Stimulated activated CD4-positive, alpha-beta T cell treated with anti-CD3 and anti-CD28 coated beads, TNF-alpha, amount 100 ng/mL, for 48 hours (primary cell): ENCODE measurements at regions not wholly inside any gene's neighbourhood (a gene's known extent, or its start where the extent isn't known, plus 50 kb on each side); places are given as distances from the start of the nearest gene placed in this dataset.
"Not testable (repeated sequence)": the region's sequence is repeated elsewhere in the genome, so short reads cannot be mapped to it uniquely, and the experiment has no call there.

Experiments
- DNase-seq, 3 donors: peaks; one replicate each; pipeline ENCODE4 v3.0.0-alpha.2; 2020; ENCODE audit warnings: low read depth in 3 of 3

DNA sequence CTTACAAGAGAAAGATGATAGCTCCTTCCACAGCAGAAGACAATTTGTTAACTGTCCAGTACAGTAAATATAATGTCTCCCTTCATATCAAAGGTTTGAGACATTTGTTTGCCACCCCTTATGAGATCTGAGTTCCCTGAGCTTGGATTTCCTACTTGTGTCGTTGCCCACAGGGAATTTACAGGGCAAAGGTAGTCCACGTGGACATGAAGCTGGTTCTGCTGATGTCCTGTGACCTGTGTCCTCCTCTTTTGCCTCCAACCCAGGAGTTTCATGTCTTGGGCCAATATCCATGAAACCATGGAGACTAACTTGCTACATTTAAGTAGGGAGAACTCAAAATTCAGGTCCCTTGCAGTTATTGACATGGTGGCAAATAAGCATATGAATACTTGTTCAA lies 172.2 kb upstream of the KCTD7 start:
- not testable (repeated sequence) for DNase-seq

DNA sequence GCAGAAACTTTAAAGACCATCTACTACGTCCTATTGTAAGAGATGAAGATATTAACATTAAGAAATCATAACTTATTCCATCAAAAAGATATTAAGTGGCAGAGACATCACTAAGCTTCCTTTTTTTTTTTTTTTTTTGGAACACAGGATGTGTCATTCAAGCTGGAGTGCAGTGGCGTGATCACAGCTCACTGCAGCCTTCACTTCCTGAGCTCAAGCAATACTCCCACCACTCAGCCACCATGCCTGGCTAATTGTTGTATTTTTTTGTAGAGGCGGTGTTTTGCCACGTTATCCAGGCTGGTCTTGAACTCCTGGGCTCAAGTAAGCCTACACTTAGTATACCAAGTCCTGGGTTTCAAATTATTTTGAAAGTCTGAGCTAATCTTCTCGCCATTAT lies 169.7 kb upstream of the KCTD7 start:
- not testable (repeated sequence) for DNase-seq

DNA sequence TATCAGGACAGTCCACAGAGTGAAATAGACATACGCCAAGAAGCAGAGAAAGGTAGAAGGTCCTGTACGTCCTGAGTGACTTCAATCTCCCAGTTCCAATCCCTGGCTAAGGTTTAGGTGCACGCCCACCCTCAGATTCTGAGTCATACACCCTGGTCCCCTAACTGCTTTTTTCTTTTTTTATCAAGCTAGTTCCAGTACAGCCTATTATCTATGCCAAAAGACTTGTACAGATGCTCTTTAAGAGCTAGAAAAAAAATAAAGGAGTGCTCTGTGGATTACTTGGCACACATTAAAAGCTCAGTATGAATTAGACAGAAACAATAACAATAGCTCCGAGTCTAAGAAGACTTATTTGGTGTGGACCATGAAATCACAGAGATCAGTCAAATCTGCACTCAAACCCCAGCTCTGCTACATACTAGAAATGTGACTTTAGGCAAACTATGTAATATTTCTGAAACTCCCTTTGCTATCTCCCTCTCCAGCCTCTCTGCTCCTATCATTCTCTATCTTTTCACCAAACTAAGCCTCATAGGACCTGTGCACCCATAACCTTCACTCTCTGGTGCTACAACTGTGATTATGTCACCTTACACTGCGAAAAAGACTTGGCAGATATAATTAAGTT lies 168.8 kb upstream of the KCTD7 start:
- DNase-seq = not testable (repeated sequence)

DNA sequence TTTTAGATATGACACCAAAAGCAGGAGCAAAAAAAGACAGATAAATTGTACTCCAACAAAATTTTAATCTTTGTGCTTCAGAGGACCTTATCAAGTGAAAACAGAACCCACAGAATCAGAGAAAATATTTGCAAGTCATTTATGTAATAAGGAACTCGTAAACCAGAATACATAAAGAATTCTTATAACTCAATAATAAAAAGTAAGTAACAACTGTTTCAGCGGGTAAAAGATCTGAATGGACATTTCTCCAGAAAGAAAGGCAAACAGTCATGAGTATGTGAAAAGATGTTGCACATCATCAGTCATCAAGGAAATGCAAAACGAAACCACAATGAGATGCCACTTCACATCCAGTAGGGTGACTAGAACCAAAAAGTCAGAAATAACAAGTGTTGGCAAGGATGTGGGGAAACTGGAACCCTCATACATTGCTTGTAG lies 167.7 kb upstream of the KCTD7 start:
- no peak for DNase-seq

DNA sequence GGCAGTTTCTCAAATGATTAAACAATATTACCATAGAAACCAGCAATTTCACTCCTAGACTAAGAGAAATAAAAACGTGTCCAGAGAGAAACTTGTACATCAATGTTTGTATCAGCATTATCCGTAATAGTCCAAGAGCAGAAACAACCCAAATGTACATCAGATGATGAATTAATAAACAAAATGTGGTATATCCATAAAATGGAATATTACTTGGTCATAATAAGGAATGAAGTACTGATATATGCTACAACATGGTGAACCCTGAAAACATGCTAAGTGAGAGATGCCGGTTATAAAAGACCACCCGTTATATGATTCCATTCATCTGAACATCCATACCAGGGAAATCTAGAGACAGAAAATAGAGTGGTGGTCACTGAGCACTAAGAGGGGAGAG lies 167.3 kb upstream of the KCTD7 start:
- not testable (repeated sequence) for DNase-seq

DNA sequence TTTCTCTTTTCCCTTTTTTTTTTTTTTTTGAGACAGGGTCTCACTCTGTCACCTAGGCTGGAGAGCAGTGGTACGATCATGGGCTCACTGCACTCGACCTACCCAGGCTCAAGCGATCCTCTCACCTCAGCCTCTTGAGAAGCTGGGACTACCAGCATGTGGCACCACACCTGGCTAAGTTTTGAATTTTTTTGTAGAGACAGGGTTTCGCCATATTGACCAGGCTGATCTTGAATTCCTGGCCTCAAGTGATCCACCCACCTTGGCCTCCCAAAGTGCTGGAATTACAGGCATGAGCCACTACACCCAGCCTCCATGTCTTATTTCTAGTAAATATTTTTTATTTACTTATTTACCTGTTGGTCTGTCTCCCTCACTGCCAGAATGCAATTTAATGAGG lies 165.8 kb upstream of the KCTD7 start:
- not testable (repeated sequence) for DNase-seq

DNA sequence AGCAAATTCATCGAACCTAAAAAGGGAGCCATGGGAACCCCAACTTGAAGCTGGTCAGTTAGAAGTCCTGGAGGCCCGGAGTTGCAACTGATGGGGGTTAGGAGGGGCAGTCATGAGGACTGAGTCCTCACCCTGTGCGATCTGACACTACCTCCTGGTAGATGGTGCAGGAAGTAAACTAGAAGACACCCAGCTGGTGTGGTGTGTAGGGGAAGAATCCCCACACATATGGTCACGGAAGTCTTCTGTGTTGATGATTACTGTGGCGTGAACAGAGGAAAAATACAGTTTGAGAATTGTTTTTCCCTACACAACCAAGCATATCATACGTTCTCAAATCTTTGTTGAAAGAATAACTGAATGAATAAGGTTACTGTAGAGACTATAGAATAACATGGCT lies 164.6 kb upstream of the KCTD7 start:
- no peak for DNase-seq

DNA sequence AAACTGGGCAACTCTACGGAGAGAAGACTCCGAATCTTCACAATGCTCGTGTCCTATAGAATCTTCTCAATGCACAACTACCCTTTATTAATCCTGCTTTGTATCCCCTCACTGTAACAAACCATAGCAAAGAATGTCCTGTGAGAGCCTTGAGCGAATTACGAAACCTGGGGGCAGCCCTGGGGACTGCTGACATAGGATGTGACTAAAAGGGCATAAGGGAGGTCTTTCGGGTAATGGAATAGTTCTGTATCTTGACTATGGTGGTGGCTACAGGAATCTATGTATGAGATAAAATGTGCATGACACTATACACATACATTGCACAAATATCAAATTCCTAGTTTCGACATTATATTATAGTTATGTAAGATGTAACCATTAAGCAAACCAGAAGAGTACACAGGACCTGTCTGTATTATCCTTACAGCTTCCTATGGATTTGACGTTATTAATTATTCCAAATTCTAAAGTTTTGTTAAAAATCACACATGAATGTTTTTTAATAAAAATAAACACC lies 162.5 kb upstream of the KCTD7 start:
- no peak for DNase-seq

DNA sequence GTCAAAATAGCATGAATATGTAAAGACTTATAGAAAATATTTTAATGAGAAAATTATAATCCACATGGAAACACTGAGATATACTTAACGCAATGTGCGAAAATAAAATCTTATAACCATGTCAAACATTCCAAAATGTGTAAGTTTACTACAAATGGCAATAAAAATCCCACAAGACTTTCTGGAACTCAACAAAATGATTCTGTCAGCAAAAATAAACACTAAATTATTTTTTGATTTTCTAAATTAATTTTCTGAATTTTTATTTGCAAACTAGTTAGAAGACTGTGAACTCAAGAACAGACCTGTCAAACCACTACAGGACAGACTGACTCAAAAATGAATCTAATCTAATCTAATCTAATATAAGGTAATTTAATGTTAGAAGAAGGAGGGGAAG lies 160.8 kb upstream of the KCTD7 start:
- DNase-seq = no peak

DNA sequence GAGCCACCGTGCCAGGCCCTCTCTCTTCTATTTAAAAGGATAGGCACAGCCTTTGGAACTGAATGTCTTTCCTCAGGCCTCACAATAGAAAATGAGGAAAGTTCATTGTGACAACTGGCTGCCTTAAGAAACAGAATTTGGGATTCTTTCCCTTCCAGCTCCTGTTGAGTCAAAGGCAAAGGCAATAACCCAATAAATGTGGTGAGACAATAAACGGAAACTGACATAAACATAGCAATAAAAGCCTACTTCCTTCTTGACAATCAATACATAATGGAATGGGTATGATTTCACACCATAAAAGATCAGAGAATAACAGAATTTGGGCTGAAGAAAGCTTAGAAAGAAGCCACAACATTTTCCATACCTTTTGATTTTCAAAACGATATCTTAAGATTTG lies 155.6 kb upstream of the KCTD7 start:
- DNase-seq = not testable (repeated sequence)

DNA sequence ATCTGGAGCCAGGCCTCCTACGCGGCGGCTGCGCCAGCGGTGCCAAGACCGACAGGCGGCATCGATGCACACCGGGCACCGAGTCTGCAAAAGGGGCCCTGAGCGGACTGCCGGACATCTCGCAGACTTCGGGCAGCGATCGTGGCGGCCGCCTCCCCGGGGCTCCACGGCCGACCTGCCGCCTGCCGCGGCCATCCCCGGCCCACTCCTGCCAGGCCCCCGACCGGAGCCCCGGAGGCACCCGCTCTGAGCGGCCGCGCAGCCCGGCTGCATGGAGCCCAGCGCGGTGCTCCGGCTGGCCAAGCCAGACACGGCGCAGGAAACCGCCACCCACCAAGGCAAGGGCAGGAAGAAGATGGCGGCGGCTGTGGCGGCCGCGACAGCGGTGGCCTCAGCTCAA lies 154.2 kb upstream of the KCTD7 start:
- DNase-seq = no peak

DNA sequence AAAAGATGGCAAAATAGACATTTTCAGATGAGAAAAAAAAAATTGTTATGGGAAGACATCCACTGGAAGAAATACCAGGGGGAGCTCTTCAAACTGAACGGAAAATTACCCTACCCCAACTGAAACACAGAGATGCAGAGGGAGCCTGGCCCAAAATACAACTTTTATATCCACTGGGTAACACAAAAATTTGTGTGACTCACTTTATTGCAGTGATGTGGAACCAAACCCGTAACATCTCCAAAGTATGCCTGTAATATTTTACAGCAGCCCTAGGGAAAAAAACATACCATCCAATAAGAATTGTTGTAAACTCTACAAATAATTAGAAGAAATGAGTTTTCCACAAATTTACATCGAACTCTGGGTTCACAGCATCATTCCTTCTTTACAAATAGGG lies 152.6 kb upstream of the KCTD7 start:
- not testable (repeated sequence) for DNase-seq

DNA sequence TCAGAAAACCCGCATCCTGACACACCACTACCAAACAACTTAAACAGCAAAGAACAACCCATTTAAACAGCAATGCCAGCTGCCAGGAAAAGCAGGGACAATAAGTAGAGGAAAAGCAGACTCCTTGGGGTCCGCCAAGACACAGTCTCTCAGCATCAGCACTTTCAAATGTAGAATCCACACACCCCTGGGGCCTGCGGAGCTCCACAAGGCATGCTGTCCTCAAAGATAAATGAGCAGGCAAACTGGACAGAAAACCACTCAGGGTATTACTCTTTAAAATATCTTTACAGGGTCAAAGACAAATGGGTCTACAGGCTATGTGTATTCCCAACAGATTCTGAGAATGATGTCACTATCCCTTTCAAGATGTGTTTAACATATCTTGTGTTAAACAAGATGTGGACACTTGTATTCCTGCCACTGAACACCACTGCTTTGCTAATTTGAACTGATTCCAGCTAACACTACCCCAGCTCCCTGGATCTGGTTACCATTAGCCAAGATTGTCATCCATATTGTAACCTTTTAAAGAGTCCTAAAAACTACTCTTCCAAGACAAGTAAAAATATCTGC lies 150.8 kb upstream of the KCTD7 start:
- DNase-seq = not testable (repeated sequence)

DNA sequence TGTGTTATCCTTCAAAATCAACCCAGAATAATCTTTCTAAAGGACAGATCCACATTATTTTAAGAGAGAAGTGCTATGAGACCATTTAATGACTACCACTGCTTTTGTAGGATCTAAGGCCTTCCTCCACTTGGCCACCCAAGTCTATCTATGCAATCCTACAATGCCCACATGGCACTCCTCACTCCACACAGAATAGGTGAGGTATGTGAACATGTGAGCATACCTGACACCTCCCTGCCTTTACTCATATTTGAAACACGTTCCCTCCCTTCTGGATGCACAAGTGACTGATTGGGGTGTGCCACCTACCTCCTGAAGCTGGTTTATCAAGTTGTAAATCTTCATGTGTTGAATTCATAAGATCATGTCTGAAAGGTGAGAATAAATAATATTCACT lies 147.5 kb upstream of the KCTD7 start:
- DNase-seq = not testable (repeated sequence)

DNA sequence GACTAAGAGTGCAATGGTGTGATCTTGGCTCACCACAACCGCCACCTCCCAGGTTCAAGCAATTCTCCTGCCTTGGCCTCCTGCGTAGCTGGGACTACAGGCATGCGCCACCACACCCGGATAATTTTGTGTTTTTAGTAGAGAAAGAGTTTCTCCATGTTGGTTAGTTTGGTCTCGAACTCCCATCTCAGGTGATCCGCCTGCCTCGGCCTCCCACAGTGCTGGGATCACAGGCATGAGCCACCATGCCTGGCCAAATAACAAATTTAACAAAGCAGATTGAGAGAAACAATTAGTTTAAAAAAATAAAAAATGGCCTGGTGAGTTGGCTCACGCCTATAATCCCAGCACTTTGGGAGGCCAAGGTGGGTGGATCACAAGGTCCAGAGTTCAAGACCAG lies 139.6 kb upstream of the KCTD7 start:
- DNase-seq = not testable (repeated sequence)

DNA sequence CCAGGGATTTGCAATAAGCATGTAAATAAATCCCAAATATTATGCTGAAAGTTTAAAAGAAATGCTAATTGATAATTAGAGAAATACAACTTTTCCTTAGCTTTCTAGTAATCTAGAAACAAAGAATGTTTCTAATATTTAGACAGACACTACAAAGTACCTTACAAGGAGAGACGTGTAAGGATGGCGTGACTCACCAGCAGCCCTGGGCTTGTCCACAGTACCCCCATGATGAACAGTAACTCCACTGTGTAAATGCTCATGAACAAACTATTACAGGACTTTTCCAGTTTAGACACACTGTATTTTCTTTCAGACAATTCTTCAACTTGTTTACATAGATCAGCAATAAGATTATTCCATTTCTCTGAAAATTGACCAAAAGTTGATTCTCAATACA lies 138.9 kb upstream of the KCTD7 start:
- not testable (repeated sequence) for DNase-seq

DNA sequence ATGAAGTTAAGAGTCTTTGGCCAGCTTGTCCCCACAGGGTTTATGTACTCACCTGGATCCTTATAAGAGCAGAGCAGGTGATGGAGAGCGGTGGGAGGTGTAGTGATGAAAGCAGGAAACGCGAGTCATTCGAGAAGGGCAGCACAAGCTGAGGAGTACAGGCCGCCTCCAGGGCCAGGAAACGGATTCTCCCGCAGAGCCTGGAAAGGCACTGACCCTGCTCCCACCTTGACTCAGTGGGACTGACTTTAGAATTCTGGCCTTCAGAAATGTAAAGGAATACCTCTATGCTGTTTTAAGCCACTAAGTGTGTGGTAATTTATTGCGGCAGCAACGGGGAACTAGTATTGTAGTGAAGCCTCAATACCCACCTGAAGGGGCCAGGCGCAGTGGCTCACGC lies 137.7 kb upstream of the KCTD7 start:
- not testable (repeated sequence) for DNase-seq

DNA sequence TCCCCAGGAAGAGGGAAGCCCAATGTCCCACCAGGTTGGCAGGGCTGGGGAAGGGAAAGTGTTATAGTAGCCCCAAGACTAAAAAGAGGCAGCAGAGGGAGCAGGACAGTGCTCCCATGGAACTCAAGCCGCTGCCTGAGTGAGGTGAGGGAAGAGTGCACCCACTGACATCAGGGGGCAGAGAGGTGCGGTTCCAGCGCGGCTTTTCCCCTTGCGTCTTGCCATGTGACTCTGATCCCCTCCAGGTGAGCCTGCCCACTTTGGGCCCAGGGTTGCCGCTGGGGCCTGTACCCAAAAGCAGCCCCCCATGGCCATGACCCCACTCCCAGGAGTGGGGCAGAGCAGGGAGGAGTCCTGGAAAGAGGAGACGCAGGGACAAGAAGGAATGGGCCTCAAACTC lies 136.3 kb upstream of the KCTD7 start:
- DNase-seq = not testable (repeated sequence)

DNA sequence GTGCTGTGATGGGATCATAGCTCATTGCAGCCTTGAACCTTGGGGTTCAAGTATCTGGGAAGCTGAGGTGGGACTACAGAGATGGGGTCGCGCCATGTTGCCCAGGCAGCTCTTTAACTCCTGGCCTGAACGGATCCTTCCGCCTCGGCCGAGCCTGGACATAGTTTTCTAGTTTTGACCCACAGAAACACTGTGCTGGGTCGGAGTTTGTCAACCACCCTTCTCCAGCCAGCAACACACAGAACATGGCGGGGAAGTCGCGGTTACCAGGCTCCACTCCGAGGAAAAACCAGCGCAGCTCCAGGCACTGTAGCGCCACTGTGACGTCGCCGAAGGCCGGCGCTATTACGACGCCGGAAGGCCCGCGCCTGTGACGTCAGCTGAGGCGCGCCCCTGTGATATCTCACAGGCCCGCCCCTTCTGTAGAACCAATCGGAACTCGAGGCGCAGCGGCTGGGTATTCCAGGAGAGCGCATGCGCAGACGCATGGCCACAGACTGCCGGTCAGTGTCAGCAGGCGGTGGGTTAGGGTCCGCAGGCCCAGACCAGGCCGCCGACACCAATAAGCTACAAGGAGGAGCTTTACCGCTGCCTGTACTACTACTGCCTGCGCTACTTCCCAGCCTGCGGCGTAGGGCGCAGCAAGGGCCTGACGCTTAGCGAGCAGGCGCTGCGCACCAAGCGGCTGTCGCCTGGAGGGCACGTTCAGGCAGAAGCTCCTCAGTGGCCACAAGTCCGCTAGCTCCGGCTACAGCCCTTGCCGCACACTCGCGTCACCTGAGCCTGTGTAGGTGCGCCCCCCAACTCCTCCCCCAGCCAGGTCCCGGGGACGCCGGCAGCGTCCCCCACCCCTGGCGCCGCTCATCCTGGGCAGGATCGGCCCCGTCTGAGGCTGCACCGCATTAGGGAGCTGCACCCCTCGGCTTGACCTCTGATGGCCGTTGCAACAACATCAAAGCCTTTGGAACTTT lies 135.2 kb upstream of the KCTD7 start:
- DNase-seq = peak; percentile 91 to 92 (median 91)

DNA sequence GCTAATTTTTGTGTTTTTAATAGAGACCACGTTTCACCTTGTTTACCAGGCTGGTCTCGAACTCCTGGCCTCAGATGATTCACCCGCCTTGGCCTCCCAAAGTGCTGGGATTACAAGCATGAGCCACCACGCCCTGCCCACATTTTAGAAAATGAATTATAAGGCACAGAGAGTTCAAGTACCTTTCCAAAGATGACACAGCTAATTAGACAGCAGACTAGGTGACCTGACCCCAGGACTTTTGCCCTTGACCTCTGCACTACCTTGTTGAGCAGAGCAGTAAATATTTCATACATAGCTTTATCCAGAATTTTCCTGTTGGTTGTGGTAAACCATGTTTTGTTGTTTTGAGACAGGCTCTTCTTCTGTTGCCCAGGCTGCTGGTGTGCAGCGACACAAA lies 131.3 kb upstream of the KCTD7 start:
- no peak for DNase-seq

DNA sequence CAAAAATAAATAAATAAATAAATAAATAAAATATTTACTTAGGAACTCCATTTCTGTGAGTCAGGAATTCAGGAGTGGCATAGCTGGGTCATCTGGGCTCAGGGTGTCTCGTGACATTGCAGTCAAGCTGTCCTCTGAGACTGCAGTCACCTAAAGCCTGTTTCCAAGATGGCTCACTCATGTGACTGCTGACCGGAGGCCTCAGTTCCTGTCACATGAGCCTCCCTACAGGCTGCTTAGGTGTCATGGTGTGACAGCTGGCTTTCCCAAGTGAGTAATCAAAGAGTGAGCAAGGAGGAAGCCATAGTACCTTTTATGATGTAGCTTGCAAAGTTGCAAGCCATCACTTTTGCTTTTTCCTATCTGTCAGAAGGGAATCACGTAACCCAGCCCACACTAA lies 128.6 kb upstream of the KCTD7 start:
- DNase-seq = no peak

DNA sequence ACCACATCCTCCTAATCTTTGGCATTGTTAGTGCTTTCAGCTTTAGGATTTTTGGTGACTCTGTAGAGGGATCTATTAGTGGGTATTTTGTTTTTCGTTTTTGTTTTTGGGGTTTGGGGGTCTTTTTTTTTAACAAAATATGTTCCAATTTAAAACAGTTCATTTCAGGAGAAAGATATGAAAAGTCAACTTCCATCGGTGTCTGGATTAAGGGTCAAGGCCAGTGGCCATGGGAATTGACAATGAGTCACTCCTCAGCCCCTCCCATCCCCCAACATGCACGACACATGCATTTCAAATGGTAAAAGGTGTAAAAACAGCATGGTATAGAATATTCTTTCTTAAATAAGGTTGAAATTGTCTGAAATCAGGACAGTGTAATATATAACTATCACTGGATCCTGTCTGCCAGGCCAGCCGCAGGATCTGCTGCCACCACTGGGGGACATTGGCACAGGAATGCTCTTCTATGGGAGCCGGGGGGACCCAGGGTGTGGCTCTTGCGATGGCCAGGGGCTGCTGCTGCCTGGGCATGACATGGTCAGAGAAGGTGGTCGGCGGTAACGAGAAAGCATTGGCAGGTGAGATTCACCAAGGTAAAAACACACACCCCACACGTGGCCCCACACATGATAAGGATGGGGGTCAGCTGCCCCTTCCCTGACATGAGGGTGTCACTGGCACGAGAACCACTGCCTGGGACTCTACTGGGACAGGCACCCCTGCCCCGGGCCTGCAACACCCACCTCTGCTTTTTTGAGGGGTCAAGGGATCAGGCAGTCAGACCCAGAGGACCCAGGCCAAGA lies 126.2 kb upstream of the KCTD7 start:
- no peak for DNase-seq
